Femur (tissue), 1 donor: ENCODE measurements at regions not wholly inside any gene's neighbourhood (a gene's known extent, or its start where the extent isn't known, plus 50 kb on each side); places are given as distances from the start of the nearest gene placed in this dataset.
"Not testable (repeated sequence)": the region's sequence is repeated elsewhere in the genome, so short reads cannot be mapped to it uniquely, and the experiment has no call there.

Source experiments
- DNase-seq: peaks from one replicate; pipeline ENCODE4 v3.0.0-alpha.2; 2017

DNA sequence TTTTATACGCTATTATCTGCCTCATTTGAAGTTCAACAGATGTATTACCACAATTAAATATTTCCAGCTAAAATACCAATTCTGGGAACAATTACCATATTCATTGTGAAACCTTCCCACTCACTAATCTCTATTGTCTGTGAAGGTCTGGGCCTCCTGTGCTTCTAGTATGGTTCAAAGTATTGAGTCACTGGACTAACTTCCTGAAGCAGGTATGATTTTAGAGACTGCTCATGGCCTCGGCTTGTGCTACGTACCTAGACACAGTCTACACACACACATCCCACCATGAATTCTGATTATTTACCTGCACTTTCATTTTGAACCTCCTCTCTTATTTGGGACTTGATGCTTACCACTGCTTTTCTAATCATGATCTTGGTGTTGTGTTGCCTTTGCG, 180.7 kb upstream of the EPHA4 start:
- no peak for DNase-seq

DNA sequence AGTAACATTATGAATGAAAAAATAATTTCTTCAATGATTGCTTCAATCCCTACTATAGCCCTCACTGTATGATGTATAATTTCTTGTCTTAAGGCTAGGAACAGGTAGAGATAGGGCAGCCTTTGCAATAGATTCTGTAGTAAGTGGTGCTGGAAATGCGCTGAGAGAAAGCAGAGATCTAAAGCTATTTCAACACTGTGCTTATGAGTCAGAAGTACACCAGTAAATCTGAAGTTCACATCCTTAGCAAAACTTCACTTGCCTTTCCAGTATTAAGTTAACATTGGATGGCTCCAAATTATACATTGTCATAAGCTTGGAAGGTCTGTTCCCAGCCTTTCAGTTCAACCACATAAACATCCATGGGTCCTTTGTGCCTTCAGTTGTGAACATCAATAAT, 178.2 kb upstream of the EPHA4 start:
- no peak for DNase-seq

DNA sequence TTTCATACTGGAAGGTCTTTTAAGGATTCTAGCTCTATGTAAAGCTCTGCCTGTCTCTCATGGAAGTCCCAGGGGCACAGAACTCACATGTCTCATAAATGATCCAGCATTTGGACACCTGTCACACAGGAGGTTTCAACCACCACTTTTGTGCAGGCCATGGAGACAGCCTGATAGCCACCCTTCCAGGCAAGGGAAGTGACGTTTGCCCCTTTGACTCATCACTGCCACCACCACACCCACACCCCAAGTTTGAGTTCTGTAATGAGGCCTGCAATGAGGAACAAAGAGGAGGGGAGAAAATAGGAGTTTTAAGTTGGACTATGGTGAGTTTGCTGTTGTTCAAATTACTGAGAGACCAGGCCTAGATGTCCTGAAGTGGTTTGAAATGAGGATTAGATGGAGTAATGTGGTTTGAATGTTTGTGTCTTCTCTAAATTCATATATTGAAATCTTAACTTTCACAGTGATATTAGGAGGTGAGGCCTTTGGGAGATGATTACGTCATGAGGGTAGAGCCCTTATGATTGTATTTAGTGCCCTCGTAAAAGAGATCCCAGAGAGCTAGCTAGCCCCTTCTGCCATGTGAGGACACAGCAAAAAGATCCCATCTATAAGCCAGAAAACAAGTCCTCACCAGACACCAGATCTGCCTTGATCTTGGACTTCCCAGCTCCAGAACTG, 175.3 kb upstream of the EPHA4 start:
- no peak for DNase-seq

DNA sequence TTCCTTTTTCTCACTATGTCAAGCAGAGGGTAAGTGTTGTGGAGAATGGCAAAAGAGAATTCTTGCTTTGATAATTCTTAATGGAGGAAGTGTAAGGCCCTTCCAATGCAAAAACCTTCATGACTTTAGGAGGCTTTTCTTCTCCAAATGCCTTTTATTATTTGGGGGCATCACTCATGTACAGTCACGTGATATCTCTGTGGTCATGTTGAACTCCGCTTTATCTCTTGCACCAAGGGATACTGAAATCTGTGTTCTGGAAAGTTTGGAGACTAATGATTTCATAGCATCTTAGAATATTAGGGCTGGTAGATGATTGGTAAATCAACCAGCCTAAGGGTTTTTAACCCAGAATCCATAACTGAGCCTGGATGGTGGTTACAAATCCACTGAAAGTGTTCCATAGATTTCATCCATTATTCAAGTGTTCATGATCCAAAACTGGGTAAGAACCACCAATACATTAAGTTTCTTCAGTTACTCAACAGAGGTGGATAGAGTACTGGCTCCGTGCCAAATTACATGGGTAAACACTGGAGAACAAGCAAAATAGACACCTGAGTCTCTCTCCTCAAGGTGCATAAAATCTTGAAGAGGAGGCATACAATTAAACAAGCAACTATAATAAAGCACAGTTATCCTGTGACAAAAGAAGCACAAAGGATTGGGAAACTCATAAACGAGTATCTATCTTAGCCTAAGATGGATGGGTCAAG, 169.6 kb upstream of the EPHA4 start:
- DNase-seq, result no peak

DNA sequence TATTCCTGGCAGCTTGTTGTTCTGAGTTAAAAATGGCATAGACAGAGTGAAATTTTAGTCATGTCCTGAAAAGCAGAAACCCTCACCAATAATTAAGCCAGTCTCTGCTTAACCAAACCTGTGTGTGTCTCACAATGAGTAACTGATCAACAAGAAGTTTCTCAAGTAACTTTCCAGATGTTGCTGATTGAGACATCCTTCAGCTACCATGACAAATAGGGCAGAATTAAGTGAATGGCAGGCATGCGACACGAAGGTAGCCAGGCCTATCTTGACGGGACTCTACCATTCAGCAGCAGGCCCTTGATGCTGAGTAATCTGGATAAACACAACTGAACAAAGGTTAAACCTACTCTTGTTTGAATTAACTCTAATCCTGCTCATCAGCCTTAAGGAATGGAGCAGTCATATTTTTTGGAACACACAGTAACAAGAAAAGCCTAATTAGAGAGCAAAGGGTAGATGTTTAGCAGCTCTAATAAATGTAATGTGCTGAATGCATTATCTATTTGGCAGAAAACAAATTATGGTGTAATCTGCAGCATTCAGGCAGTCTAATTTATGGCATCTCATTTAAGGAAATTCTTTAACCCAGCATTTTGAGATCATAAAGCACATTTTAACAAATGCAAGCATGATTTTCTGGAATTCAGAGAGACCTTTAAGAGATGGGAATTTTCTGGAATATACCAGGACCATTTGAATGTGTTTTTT, 159.5 kb upstream of the EPHA4 start:
- no peak for DNase-seq

DNA sequence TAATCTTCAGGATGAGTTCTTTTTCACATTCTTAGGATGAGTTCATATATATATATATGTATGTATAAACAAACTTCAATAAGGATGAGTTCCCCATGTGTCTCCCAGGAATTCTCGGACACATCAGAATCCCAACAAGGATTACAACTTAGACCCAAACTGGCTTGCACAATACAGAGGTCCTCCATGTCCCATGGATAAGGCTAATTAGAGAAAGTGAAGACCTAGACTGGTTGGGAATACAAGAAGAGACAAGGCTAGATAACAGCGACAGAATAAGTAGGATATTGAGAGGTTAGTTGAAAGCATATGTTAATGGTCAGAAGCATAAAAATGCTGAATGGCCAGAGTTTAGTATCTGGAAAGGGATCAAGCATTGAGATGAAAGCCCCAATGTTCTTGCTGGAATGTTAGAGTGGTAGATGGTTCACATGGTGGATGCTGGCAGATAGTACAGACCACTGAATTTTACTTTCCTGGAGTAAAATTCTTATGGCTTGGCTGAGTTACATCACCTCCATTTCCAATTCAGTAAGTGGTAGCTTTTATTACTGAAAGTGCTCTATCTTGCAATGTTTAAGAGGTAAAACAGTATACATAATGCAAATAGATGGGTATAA, 154.9 kb upstream of the EPHA4 start:
- DNase-seq, result no peak

DNA sequence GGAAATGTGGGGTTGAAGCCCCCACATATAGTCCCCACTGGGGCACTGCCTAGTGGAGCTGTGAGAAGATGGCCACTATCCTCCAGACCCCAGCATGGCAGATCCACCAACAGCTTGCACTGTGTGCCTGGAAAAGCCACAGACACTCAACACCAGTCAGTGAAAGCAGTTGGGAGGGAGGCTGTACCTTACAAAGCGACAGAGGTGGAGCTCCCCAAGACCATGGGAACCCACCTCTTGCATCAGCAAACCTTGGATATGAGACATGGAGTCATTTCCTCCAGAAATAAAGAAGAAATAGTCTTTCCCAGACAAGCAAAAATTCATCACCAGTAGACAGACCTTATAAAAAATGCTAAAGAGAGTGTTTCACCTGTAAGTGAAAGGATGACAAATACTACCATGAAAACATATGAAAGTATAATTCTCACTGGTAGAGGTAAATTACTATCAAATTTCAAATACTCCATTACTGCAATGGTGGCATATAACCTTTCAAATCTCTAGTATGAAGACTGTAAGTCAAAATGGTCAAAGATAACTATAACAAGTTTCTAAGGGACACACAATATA, 152.6 kb upstream of the EPHA4 start:
- DNase-seq, result no peak

DNA sequence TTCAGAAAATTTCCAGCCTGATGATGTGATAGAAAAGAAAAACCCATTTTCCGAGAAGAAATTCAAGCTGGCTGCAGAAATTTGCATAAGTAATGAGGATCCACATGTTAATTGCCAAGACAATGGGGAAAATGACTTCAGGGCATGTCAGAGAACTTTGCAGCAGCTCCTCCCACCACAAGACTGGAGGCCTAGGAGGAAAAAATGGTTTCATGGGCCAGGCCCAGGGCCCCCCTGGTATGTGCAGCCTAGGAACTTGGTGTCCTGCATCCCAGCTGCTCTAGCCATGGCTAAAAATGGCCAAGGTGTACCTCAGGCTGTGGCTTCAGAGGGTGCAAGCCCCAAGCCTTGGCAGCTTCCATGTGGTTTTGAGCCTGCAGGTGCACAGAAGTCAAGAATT, 152.0 kb upstream of the EPHA4 start:
- DNase-seq, result not testable (repeated sequence)

DNA sequence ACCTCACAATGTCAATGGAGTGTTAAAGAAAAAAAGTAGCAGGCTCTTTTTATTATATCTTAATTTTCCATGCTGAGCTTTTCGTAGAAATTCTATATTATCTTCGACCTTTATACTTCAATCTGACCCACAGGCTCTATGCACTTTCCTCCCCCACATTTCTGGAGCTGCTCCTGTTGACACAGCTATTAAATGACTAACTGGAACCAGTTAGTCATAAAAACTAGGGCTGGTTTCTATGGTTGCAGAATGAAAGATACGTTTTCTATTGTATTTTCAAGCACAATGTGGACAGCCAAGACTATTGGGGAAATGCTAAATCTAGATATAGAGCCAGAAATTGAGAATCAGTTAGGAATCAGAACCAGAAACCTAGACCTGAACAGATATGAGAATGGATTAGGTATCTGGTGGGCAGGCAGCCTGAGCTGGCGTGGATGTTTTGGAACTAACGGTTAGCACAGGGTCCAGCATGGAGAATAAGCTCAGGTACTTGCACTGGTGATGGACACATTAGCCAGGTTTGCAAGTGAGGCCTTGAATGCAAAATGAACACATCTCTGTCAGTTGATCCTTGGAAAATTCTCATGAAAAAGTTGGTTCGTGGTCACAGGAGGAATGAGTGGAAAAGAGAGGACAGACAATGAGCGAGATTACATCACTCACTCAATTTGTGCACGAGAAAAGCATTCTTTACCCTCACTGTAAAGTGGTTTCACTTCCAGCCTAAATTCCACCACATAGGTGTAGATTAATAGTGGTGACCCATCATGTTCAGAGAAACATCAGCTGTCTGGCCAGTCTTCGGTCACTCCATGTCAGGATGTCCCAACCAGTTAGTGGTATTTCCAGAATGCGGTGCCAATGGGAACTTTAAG, 144.6 kb upstream of the EPHA4 start:
- DNase-seq, result no peak

DNA sequence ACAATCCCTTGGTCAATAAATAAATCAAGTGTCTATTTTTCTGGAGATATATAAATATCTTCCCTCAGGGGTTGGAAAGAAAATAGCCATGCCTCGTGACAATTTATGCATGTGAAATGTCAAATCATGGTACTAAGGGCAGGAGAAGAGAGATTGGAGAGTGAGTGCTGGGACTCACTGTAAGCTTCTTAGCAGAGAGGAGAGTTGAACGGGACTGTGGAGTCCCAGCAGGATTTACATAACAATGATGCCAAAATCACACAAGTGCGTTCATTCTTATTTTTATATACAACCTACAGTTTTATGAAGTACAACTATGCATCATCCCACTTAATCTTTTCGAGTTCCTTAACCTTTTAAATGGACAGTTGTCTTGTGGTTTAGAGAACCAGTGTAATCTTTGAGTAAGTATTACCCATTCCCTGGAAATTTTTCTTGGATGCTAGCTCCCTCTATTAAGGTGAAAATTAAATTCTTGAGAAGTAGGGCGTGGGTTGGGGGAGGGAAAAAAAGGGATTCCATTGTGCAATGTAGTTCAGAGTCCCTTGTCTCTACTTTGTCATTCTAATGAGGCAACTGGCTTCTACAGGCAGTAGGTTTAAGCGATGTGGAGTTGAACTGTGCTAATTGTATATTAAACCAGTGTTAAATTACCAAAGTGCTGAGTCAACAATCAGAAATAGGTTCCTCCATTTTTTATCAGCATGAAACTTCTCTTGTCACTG, 143.6 kb upstream of the EPHA4 start:
- DNase-seq, result no peak

DNA sequence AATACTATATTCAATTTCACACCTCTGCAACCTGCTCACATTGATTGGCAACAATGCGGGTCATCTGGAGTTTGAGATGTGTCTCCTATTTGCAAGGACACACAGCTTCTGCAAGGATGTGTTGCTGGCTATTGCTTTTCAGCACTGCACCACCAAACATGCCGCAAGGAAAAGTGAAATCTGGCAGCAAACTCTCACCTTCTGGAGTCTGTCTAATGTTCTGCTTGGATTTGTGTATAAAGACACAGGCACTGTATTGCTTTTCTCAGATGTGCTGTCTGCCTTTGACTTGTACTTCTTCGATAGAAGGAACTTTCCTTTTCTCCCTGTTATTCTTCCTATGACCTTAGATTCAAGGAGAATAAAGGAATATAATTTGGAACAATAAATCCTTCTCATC, 138.6 kb upstream of the EPHA4 start:
- no peak for DNase-seq

DNA sequence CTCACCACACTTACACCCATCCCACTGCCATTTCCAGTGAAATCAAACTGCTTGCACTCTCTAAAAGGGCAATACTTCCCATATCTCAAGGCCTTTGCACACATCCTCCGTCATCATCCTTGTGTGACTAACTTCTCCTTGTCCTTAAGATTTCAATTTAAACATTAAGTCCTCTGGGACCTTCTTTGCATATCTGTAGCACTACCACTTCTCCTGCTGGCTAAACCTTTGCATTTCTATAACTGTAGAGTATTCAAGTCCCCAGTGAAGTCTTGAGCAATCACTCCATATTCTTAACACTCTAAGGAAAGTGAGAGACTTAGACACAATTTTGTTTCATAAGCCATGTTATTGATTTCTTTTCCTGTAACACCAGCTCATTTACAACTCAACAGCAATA, 136.8 kb upstream of the EPHA4 start:
- no peak for DNase-seq

DNA sequence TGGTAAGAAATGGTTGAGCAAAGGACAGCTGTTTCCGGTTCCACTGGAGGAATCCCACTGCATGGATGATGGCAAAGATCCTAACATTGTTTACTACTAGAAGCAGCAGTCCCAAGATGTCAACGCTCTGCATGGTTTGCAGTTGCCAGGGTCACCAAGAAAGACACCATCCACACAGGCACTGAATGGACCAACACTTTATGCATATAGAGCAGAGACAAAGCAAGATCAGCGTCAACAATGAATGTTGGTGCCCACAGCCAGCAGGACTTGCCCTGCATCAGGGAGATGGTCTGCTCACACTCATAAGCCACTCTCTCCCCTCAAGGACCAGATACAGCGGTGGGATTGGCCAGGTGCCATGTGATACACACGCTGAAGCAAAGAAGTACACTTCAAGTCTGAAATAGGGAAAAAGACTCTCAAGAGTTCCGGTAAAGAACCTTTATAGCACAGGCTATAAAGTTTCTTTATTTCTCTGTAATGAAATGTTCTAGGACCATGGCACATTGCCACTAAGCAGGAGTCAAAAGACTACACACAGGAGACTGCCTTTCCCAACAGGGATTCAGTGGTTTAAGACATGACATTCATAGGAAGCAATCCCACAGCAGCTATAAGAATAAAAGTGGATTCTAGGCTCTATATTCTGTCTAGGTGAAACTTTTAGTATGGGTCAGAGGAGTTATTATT, 133.2 kb upstream of the EPHA4 start:
- no peak for DNase-seq

DNA sequence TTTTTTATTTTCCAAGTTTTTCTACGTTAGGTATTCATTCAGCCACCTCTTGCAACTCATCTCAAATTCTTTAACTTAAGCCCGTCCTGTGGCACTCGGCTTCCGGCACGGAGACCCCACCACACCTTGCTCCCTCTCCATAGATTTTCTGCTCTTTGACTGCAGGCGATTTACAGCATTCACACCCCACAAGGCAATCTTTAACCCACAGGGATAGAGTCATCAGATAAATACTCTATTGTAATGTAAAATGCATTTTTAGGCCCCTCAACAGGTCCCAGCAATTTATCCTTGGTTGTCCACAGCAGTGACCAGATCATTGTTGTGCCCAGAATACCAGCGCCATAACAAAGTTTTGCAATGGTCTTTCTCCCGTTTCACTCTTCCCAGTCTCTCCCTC, 132.3 kb upstream of the EPHA4 start:
- DNase-seq, result no peak

DNA sequence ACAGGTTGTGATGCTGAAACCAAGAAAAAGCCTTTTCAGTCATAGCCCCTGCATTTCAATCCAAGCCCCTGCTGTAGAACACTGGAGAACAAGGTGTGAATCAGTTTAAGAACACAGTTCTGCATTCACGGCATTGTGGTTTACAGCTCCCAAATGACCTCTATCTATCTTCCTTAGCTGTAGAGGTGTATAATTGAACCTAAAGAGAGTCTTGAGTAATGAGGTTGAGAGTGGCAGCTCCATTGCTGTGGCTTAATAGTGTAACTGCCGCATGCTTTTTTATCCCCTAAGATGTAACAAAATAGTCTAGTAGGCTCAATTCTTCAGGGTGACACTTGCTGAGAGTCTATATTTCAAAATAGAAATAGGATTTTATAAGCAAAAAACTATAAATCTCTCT, 121.3 kb upstream of the EPHA4 start:
- DNase-seq, result no peak

DNA sequence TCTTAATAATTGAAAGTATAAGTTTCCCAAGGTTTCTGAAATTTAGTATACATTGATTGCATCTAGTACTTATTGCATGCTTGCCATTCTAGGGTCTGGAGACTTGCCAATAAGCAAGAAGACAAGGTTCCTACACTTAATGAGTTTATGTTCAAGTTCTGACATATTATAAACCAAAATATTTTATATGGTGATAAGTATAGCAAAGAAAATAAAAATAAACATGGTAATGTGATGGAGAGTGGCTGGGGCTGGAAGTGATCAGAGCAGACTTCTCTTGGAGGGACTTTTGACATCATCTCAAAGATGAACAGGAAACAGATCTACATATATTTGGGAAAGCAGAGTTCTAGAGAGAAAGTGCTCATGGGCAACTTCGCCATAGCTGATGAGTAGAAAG, 119.5 kb upstream of the EPHA4 start:
- no peak for DNase-seq

DNA sequence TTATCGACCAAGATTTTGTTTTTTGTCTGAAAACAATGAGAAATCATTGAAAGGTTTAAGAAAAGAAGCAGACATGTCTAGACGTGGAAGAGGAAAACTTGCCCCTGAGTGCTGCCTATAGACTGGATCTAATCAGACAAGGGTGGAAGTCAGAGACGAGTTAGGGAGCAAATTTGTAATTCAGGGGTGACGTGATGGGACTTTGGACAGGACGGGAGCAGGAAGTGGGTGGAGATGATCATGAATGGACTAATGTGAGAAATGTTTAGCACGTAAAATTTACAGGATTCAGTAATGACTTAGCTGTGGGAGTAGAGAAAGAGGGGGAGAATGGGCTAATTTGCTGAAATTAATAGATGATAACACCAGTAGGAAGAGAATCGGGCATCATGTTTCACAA, 117.0 kb upstream of the EPHA4 start:
- DNase-seq, result no peak

DNA sequence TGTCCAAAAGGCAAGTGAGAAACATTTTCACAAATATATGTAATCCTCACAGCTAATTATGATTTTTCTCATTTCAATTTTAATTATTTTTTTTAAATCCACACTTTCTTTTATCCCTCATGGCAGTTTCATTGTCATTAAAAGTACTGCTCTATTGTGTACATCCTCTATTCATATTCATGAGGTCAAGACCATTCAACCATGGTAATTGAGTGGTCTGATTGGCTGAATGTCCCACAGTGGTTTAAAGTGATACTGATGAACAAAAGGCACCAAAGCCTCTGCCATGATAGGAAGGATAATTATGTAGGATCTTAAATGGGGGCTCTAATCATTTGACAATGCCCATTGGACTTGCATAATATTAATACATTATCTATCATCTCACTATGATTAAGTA, 108.4 kb upstream of the EPHA4 start:
- DNase-seq, result no peak

DNA sequence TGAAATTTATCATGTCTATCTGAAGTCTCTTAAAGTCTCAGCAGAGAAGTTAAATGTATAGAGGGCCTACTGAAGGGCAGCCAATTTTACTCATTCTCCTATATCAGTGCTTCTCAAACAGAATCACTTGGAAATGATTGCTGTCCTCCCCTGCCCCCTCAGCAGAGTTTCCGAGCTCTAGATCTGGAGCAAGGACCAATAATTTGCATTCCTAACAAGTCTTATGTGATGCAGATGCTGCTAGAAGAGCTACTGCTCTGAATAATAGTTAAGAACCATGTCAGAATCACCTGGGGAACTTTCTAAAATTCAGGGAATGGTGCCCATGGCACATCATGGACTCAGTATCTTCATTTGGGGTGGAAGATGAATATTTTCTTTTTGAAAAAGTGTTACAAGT, 105.6 kb upstream of the EPHA4 start:
- no peak for DNase-seq

DNA sequence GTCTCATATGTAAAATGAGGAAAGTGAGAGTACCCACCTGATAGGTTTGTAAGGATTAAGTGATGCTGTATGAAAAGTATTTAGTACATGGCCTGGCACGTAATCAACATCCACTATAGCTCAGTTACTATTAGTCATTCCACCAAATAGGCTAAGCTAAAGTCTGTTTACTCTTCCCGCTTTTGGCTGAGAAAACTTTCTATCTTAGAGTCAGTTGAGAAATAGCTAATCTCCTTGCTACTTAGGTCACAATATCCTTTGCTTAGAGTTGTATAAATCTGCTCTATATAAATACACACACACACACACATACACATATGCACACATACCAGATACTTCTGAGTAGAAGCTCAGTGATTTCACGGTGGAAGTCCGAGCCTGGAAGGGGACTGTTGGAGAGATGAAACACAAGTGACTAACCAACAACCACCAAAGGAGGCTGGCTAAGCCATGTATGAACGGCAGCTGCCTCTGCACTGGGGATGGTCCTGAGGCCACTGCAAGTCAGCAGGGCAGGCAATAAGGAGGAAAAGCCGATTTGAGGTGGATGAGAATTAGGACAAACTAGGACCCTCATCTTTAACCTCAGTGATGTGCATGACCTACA, 104.6 kb upstream of the EPHA4 start:
- DNase-seq, result no peak
